Glutamatergic neuron (in vitro differentiated cells): ENCODE measurements at regions not wholly inside any gene's neighbourhood (a gene's known extent, or its start where the extent isn't known, plus 50 kb on each side); places are given as distances from the start of the nearest gene placed in this dataset.

Experiments used
- DNase-seq: peaks from one replicate; pipeline ENCODE4 v3.0.0; 2022
- H3K27ac Mint-ChIP-seq: one replicate; pipeline ENCODE4 v1.8.0; 2020; ENCODE audit warnings: mild to moderate bottlenecking, mixed read lengths, inconsistent platforms; ENCODE audit not compliant: unreplicated experiment
- H3K27me3 Mint-ChIP-seq: one replicate; pipeline ENCODE4 v1.8.0; 2020; ENCODE audit warnings: mild to moderate bottlenecking, moderate library complexity, mixed read lengths, inconsistent platforms; ENCODE audit not compliant: unreplicated experiment
- H3K36me3 Mint-ChIP-seq: one replicate; pipeline ENCODE4 v1.8.0; 2020; ENCODE audit warnings: mild to moderate bottlenecking, mixed read lengths, inconsistent platforms; ENCODE audit not compliant: unreplicated experiment
- H3K4me1 Mint-ChIP-seq: one replicate; pipeline ENCODE4 v1.8.0; 2020; ENCODE audit warnings: mild to moderate bottlenecking, low read depth, mixed read lengths, inconsistent platforms; ENCODE audit not compliant: unreplicated experiment
- H3K4me3 Mint-ChIP-seq: one replicate; pipeline ENCODE4 v1.8.0; 2020; ENCODE audit warnings: mild to moderate bottlenecking, mixed read lengths, inconsistent platforms; ENCODE audit not compliant: unreplicated experiment
- H3K9me3 Mint-ChIP-seq: one replicate; pipeline ENCODE4 v1.8.0; 2020; ENCODE audit warnings: mild to moderate bottlenecking, moderate library complexity, mixed read lengths, inconsistent platforms; ENCODE audit not compliant: unreplicated experiment
- CTCF ChIP-seq: fragments of 200-600 bp; sonication (generic); IDR thresholded peaks from one replicate; pipeline ENCODE4 v1.5.0; 2021; ENCODE audit not compliant: partially characterized antibody, unreplicated experiment

GRCh38 chr9:22992780-22993179, 546.2 kb downstream of the DMRTA1 start:
- no peak for TF ChIP-seq CTCF
- peaks cover 5% of the 10 kb centered on the region for H3K36me3 Mint-ChIP-seq
- H3K4me1 Mint-ChIP-seq: no peaks in the 10 kb centered on the region
- no peak overlapping the region for H3K4me3 Mint-ChIP-seq
- H3K27ac Mint-ChIP-seq: no peak overlapping the region
- no peak for DNase-seq
- H3K9me3 Mint-ChIP-seq: no peaks in the 10 kb centered on the region
- H3K27me3 Mint-ChIP-seq: no peaks in the 10 kb centered on the region

GRCh38 chr9:22997923-22998322, 551.3 kb downstream of the DMRTA1 start:
- Mint-ChIP-seq H3K36me3 (peaks cover 9% of the 10 kb centered on the region), H3K4me3 (no peak overlapping the region), H3K9me3 (no peaks in the 10 kb centered on the region), H3K4me1 (no peaks in the 10 kb centered on the region), H3K27ac (no peak overlapping the region), H3K27me3 (no peaks in the 10 kb centered on the region)
- DNase-seq: no peak
- no peak for TF ChIP-seq CTCF

GRCh38 chr9:23005156-23005555, 558.5 kb downstream of the DMRTA1 start:
- H3K27ac Mint-ChIP-seq: no peak overlapping the region
- H3K9me3 Mint-ChIP-seq: no peaks in the 10 kb centered on the region
- no peak for TF ChIP-seq CTCF
- H3K36me3 Mint-ChIP-seq: no peaks in the 10 kb centered on the region
- DNase-seq: peak; percentile 22
- no peak overlapping the region for H3K4me3 Mint-ChIP-seq
- H3K27me3 Mint-ChIP-seq: no peaks in the 10 kb centered on the region
- H3K4me1 Mint-ChIP-seq: peaks cover 12% of the 10 kb centered on the region

DNA sequence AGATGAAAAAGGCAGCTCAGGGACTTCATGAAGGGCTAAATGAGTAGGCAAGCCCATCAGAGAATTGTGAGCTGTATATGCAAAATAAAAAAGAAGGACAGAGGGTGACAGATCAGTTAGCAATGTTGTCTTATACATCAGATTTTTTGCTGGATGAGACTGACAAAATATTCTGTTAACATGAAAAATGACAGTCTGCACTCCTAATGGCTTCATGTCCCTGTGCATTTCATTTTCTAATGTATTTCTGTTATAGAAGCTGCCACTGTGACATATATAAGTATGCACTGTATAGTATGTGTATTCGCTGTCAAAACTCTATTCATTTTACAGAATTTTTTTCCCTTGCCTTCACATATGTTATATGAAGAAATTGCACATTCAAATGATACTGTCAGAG, 559.5 kb downstream of the DMRTA1 start:
- no peaks in the 10 kb centered on the region for H3K36me3 Mint-ChIP-seq
- peaks cover 12% of the 10 kb centered on the region for H3K4me1 Mint-ChIP-seq
- no peak for DNase-seq
- H3K9me3 Mint-ChIP-seq: no peaks in the 10 kb centered on the region
- no peak overlapping the region for H3K4me3 Mint-ChIP-seq
- H3K27ac Mint-ChIP-seq: no peak overlapping the region
- TF ChIP-seq CTCF: no peak
- H3K27me3 Mint-ChIP-seq: no peaks in the 10 kb centered on the region

DNA sequence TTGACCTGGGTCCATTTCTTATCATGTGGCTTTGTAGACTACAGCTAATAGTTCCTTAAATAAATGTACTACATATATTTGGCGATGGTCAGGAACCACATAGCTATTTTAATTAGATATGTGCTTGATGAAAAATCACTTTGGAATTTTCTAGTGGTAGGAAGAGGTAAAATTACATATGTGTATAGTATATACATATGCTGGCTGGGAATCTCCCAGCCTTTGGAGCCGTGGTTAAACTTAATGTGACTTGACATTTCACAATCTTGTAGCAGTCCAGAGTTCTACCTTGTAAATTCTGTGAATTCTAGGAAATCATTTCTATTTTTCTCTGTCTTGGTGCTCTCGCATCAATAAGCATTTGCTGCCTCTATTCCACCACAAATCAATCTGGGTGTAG, 565.0 kb downstream of the DMRTA1 start:
- no peaks in the 10 kb centered on the region for H3K36me3 Mint-ChIP-seq
- TF ChIP-seq CTCF: no peak
- no peaks in the 10 kb centered on the region for H3K4me1 Mint-ChIP-seq
- H3K9me3 Mint-ChIP-seq: no peaks in the 10 kb centered on the region
- H3K27me3 Mint-ChIP-seq: no peaks in the 10 kb centered on the region
- H3K4me3 Mint-ChIP-seq: no peak overlapping the region
- H3K27ac Mint-ChIP-seq: no peak overlapping the region
- no peak for DNase-seq
